A549 (cell line): ENCODE measurements at regions not wholly inside any gene's neighbourhood (a gene's known extent, or its start where the extent isn't known, plus 50 kb on each side); places are given as distances from the start of the nearest gene placed in this dataset.

Source experiments
- BHLHE40 ChIP-seq: IDR thresholded peaks from 2 replicates; pipeline ENCODE4 v1.6.1; 2012; ENCODE audit warnings: low read depth, low read length, inconsistent platforms
- CEBPB ChIP-seq, 2 experiments: fragments of >200 bp in 1 of 2; sonication (Bioruptor Twin) in 1 of 2; formaldehyde crosslinking in 1 of 2; IDR thresholded peaks; 2 replicates each; pipeline ENCODE4 v1.6.1; 2012 to 2016
- CHD2 ChIP-seq: fragments of 150-350 bp; IDR thresholded peaks from 2 replicates; pipeline ENCODE4 v1.6.1; 2014; ENCODE audit warnings: low read length; ENCODE audit not compliant: partially characterized antibody
- CTCF ChIP-seq: fragments of >200 bp; sonication (Bioruptor Twin); formaldehyde crosslinking; IDR thresholded peaks from 3 replicates; pipeline ENCODE4 v1.5.1; 2016
- E2F6 ChIP-seq: IDR thresholded peaks from 2 replicates; pipeline ENCODE4 v1.6.1; 2012; ENCODE audit warnings: low read depth, borderline replicate concordance
- EP300 ChIP-seq, 2 experiments: fragments of >200 bp; sonication (Bioruptor Twin); formaldehyde crosslinking; IDR thresholded peaks; 2 replicates in 1 of 2; 3 replicates in 1 of 2; pipeline ENCODE4 v1.6.1; 2016 to 2017
- HOXB5 ChIP-seq: fragments of 250-450 bp; sonication (Bioruptor Pico); IDR thresholded peaks from 2 replicates; pipeline ENCODE4 v1.5.0; 2020; ENCODE audit warnings: mild to moderate bottlenecking, moderate library complexity
- POLR2A ChIP-seq: IDR thresholded peaks from 2 replicates; pipeline ENCODE4 v1.6.1; 2012; ENCODE audit warnings: mild to moderate bottlenecking, low read length
- REST ChIP-seq: fragments of 200-600 bp; sonication (generic); IDR thresholded peaks from 2 replicates; pipeline ENCODE4 v1.6.1; 2016; ENCODE audit warnings: antibody characterized with exemption, mild to moderate bottlenecking, moderate library complexity
- RNF2 ChIP-seq: fragments of 200-600 bp; sonication (generic); IDR thresholded peaks from 2 replicates; pipeline ENCODE4 v1.6.1; 2016; ENCODE audit warnings: low read depth, mild to moderate bottlenecking, antibody characterized with exemption, moderate library complexity, borderline replicate concordance
- SREBF2 ChIP-seq: fragments of 450-650 bp; IDR thresholded peaks from 2 replicates; pipeline ENCODE4 v1.6.1; 2014; ENCODE audit warnings: mild to moderate bottlenecking, moderate library complexity
- ZNF302 ChIP-seq: fragments of 250-450 bp; sonication (Bioruptor Pico); IDR thresholded peaks from 2 replicates; pipeline ENCODE4 v1.9.0; 2021; ENCODE audit warnings: inconsistent platforms, mild to moderate bottlenecking, moderate library complexity
- TF ChIP-seq, protein P1 (sequence below): IDR thresholded peaks from 2 replicates; pipeline ENCODE4 v1.6.1; 2012

- TF ChIP-seq EP300 (IDR thresholded peaks at IDR 0.05) (no peak), ZNF302 (CRISPR knock-in tag) (no peak), CEBPB (IDR thresholded peaks at IDR 0.05) (no peak), CTCF (no peak), SREBF2 (no peak), BHLHE40 (no peak), RNF2 (no peak), REST (no peak), HOXB5 (CRISPR knock-in tag) (no peak), CHD2 (no peak), POLR2A (no peak), E2F6 (no peak)
- TF ChIP-seq, protein P1, sequence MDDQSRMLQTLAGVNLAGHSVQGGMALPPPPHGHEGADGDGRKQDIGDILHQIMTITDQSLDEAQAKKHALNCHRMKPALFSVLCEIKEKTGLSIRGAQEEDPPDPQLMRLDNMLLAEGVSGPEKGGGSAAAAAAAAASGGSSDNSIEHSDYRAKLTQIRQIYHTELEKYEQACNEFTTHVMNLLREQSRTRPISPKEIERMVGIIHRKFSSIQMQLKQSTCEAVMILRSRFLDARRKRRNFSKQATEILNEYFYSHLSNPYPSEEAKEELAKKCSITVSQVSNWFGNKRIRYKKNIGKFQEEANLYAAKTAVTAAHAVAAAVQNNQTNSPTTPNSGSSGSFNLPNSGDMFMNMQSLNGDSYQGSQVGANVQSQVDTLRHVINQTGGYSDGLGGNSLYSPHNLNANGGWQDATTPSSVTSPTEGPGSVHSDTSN: no peak
These were observed 142.5 kb upstream of the PRR23C start for GRCh38 chr3:139187154-139187553.
